T-cell (primary cell): ENCODE measurements at regions not wholly inside any gene's neighbourhood (a gene's known extent, or its start where the extent isn't known, plus 50 kb on each side); places are given as distances from the start of the nearest gene placed in this dataset.

Experiments used
- ATAC-seq, 4 experiments: fragments of 200-7000 bp in 3 of 4; fragments of 150-1000 bp in 1 of 4; cut with Tn5 transposase; replicated peaks in 1 of 4; 1 replicate in 3 of 4; 2 replicates in 1 of 4; pipeline ENCODE4 v1.10.0; 2021; ENCODE audit warnings: moderate library complexity in 3 of 4, mild to moderate bottlenecking in 2 of 4, moderate number of reproducible peaks in 1 of 4
- CTCF ChIA-PET, 2 donors: fragments of 300-600 bp; sonication (Branson Sonifier 250); formaldehyde crosslinking; loops; one replicate each; lab custom pipeline; 2022; ENCODE audit warnings: antibody characterized with exemption in 2 of 2; lab: Charles Lee
- POLR2A ChIA-PET, 2 donors: fragments of 300-600 bp; sonication (Branson Sonifier 250); formaldehyde crosslinking; loops; one replicate each; lab custom pipeline; 2022; ENCODE audit warnings: antibody characterized with exemption in 2 of 2; lab: Charles Lee
- DNase-seq, 35 experiments: peaks; one replicate each; pipeline versions ENCODE4 v3.0.0 to v3.0.0-alpha.2; 2013 to 2023
- H3K27ac ChIP-seq: one replicate; pipeline ENCODE4 v1.5.1; 2013; ENCODE audit warnings: low read length
- H3K27me3 ChIP-seq, 2 experiments: replicated peaks in 1 of 2; 1 replicate in 1 of 2; 2 replicates in 1 of 2; pipeline versions ENCODE4 v1.6.1 to v1.7.0; 2013; ENCODE audit warnings: low read length in 1 of 2, mixed read lengths in 1 of 2; ENCODE audit not compliant: control insufficient read depth in 2 of 2, insufficient read depth in 2 of 2; ENCODE audit errors: extremely low read depth in 1 of 2
- H3K36me3 ChIP-seq, 2 donors: 1 replicate in 1 of 2; 2 replicates in 1 of 2; pipeline versions ENCODE4 v1.6.1 to v1.7.0; 2013; ENCODE audit warnings: low read length in 1 of 2; ENCODE audit not compliant: control insufficient read depth in 2 of 2, insufficient read depth in 1 of 2; ENCODE audit errors: extremely low read depth in 1 of 2
- H3K4me1 ChIP-seq, 2 experiments: 1 replicate in 1 of 2; 2 replicates in 1 of 2; pipeline versions ENCODE4 v1.6.1 to v1.7.0; 2013; ENCODE audit warnings: low read length in 2 of 2, mixed read lengths in 1 of 2; ENCODE audit not compliant: insufficient read depth in 2 of 2, control insufficient read depth in 1 of 2; ENCODE audit errors: extremely low read depth in 1 of 2
- H3K4me3 ChIP-seq, 2 donors: 1 replicate in 1 of 2; 2 replicates in 1 of 2; pipeline versions ENCODE4 v1.5.1 to v1.7.0; 2013; ENCODE audit warnings: mild to moderate bottlenecking in 2 of 2, low read length in 1 of 2, moderate library complexity in 1 of 2; ENCODE audit not compliant: control insufficient read depth in 1 of 2; ENCODE audit errors: extremely low read depth in 1 of 2
- H3K9me3 ChIP-seq: 2 replicates; pipeline ENCODE4 v1.7.0; 2013
- H3K27ac Mint-ChIP-seq, 2 donors: one replicate each; pipeline ENCODE4 v1.8.0; 2020 to 2021; ENCODE audit warnings: mild to moderate bottlenecking in 2 of 2, mixed read lengths in 2 of 2
- H3K27me3 Mint-ChIP-seq, 2 donors: one replicate each; pipeline ENCODE4 v1.8.0; 2021 to 2022; ENCODE audit warnings: mixed read lengths in 2 of 2
- H3K36me3 Mint-ChIP-seq: one replicate; pipeline ENCODE4 v1.8.0; 2021; ENCODE audit warnings: mixed read lengths
- H3K4me1 Mint-ChIP-seq, 3 donors: one replicate each; pipeline ENCODE4 v1.8.0; 2020 to 2022; ENCODE audit warnings: mixed read lengths in 3 of 3, mild to moderate bottlenecking in 1 of 3
- H3K4me3 Mint-ChIP-seq, 3 donors: one replicate each; pipeline ENCODE4 v1.8.0; 2020 to 2022; ENCODE audit warnings: mild to moderate bottlenecking in 3 of 3, mixed read lengths in 3 of 3, moderate library complexity in 3 of 3
- H3K9me3 Mint-ChIP-seq, 3 donors: one replicate each; pipeline ENCODE4 v1.8.0; 2020 to 2022; ENCODE audit warnings: mixed read lengths in 3 of 3
- WGBS: methylation state at CpG from one replicate; pipeline ENCODE4 v1.1.5; 2013; ENCODE audit warnings: missing lambda C conversion rate; ENCODE audit not compliant: insufficient coverage; 5-methylcytosine and 5-hydroxymethylcytosine counted together

- Histone ChIP-seq H3K27ac (no peak overlapping the region), H3K4me3 (no peak overlapping the region), H3K27me3 (peaks cover 0 to 1% of the 10 kb centered on the region in 2 experiments), H3K36me3 (no peaks in the 10 kb centered on the region), H3K9me3 (no peaks in the 10 kb centered on the region), H3K4me1 (no peaks in the 10 kb centered on the region)
- Mint-ChIP-seq H3K9me3 (no peaks in the 10 kb centered on the region), H3K4me1 (peaks cover 0 to 12% (median 4%) of the 10 kb centered on the region in 3 donors), H3K27ac (no peak overlapping the region), H3K36me3 (no peaks in the 10 kb centered on the region), H3K4me3 (no peak overlapping the region), H3K27me3 (peaks cover 0 to 4% of the 10 kb centered on the region in 2 donors)
- DNase-seq (no peak), ATAC-seq (no peak)
- ChIA-PET POLR2A (no interaction called here), CTCF (no interaction called here)
- 75% methylated on average over 6 of the region's 6 CpGs for WGBS
Observed at GRCh38 chr13:20334309-20334708, 102.2 kb upstream of the GJB6 start.

DNA sequence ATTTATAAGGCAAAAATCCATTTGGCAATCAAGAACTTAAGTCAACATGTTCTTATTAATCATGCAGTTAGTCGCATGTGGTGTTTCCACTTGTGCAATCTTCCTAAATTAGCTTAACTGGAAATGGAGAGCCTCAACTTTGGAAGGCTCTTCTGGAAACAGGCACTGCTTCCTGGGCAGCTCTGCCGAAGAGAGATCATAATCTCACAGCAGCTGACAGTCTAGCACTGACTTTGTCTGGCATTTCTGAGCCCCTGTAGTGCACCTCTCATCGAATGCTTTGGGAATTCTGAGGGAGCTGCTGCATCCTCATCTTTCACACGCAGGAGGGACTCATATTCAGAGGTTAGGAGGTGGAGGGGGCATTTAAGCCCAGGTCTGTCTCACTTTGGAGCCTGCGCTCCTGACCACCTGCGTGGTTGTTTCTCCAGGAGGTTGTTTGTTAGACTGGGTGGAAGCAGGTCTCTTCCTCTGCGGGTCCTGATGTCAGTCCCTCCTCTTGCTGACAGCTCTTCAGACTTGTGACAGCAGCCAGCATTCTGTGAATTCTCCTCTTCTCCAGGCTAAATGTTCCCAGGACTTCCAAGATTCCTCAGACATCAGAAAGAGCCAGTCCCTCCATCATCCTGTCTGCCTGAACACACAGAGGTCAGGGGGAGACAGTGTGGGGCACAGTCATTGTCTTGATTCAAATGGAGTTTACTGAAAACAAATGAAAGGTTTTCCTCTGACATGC is 100.4 kb upstream of the GJB6 start:
- Mint-ChIP-seq H3K27me3 (peaks cover 0 to 4% of the 10 kb centered on the region in 2 donors), H3K36me3 (no peaks in the 10 kb centered on the region), H3K4me3 (no peak overlapping the region), H3K9me3 (peaks cover 0 to 5% (median 4%) of the 10 kb centered on the region in 3 donors), H3K27ac (no peak overlapping the region), H3K4me1 (peaks cover 0 to 6% (median 4%) of the 10 kb centered on the region in 3 donors)
- ATAC-seq = no peak
- H3K36me3 ChIP-seq = no peaks in the 10 kb centered on the region
- 71% methylated on average over 4 of the region's 7 CpGs for WGBS
- POLR2A ChIA-PET = no interaction called here
- DNase-seq = no peak
- H3K4me3 ChIP-seq = no peak overlapping the region
- H3K27me3 ChIP-seq = no peaks in the 10 kb centered on the region
- H3K4me1 ChIP-seq = no peaks in the 10 kb centered on the region
- no peaks in the 10 kb centered on the region for H3K9me3 ChIP-seq
- CTCF ChIA-PET = no interaction called here
- H3K27ac ChIP-seq = no peak overlapping the region

- POLR2A ChIA-PET = no interaction called here
- Mint-ChIP-seq H3K4me3 (no peak overlapping the region), H3K27ac (no peak overlapping the region), H3K4me1 (peaks cover 0 to 2% (median 0%) of the 10 kb centered on the region in 3 donors), H3K9me3 (peaks cover 0 to 6% (median 5%) of the 10 kb centered on the region in 3 donors), H3K27me3 (peaks cover 0 to 4% of the 10 kb centered on the region in 2 donors), H3K36me3 (no peaks in the 10 kb centered on the region)
- H3K4me1 ChIP-seq = no peaks in the 10 kb centered on the region
- H3K27ac ChIP-seq = no peak overlapping the region
- H3K27me3 ChIP-seq = no peaks in the 10 kb centered on the region
- DNase-seq (no peak), ATAC-seq (no peak)
- H3K9me3 ChIP-seq = no peaks in the 10 kb centered on the region
- H3K4me3 ChIP-seq = no peak overlapping the region
- CTCF ChIA-PET = no interaction called here
- 71% methylated on average over 7 of the region's 7 CpGs for WGBS
- no peaks in the 10 kb centered on the region for H3K36me3 ChIP-seq
Observed at GRCh38 chr13:20331949-20332348, 99.8 kb upstream of the GJB6 start.

- H3K27me3 Mint-ChIP-seq = peaks cover 0 to 4% of the 10 kb centered on the region in 2 donors
- POLR2A ChIA-PET = no interaction called here
- no CpG with 5 or more reads among the region's 2 CpGs for WGBS
- peaks cover 0 to 6% (median 5%) of the 10 kb centered on the region in 3 donors for H3K9me3 Mint-ChIP-seq
- no peak overlapping the region for H3K27ac Mint-ChIP-seq
- Histone ChIP-seq H3K4me1 (no peaks in the 10 kb centered on the region), H3K9me3 (no peaks in the 10 kb centered on the region), H3K27ac (no peak overlapping the region), H3K36me3 (no peaks in the 10 kb centered on the region), H3K27me3 (peaks cover 0 to 5% of the 10 kb centered on the region in 2 experiments), H3K4me3 (no peak overlapping the region)
- CTCF ChIA-PET = no interaction called here
- no peaks in the 10 kb centered on the region for H3K36me3 Mint-ChIP-seq
- ATAC-seq (no peak), DNase-seq (no peak)
- no peaks in the 10 kb centered on the region for H3K4me1 Mint-ChIP-seq
- no peak overlapping the region for H3K4me3 Mint-ChIP-seq
Observed at GRCh38 chr13:20331419-20331818, 99.3 kb upstream of the GJB6 start.

- ChIA-PET CTCF (no interaction called here), POLR2A (no interaction called here)
- peaks cover 0 to 8% of the 10 kb centered on the region in 2 experiments for H3K27me3 ChIP-seq
- no peaks in the 10 kb centered on the region for H3K36me3 ChIP-seq
- no peak for DNase-seq
- Mint-ChIP-seq H3K4me3 (no peak overlapping the region), H3K27me3 (peaks cover 0 to 10% of the 10 kb centered on the region in 2 donors), H3K4me1 (no peaks in the 10 kb centered on the region), H3K27ac (no peak overlapping the region), H3K9me3 (peaks cover 10 to 19% (median 15%) of the 10 kb centered on the region in 3 donors), H3K36me3 (peaks cover 3% of the 10 kb centered on the region)
- WGBS = no CpG with 5 or more reads among the region's 3 CpGs
- no peaks in the 10 kb centered on the region for H3K4me1 ChIP-seq
- ATAC-seq = no peak
- H3K27ac ChIP-seq = no peak overlapping the region
- H3K4me3 ChIP-seq = no peak overlapping the region
- no peaks in the 10 kb centered on the region for H3K9me3 ChIP-seq
Observed at GRCh38 chr13:20326809-20327208, 94.7 kb upstream of the GJB6 start.

- H3K27ac ChIP-seq = no peak overlapping the region
- Mint-ChIP-seq H3K9me3 (peaks cover 10 to 19% (median 15%) of the 10 kb centered on the region in 3 donors), H3K4me3 (no peak overlapping the region), H3K4me1 (no peaks in the 10 kb centered on the region), H3K27me3 (peaks cover 0 to 11% of the 10 kb centered on the region in 2 donors), H3K36me3 (peaks cover 3% of the 10 kb centered on the region), H3K27ac (no peak overlapping the region)
- H3K4me3 ChIP-seq = no peak overlapping the region
- H3K4me1 ChIP-seq = no peaks in the 10 kb centered on the region
- DNase-seq = no peak
- no peaks in the 10 kb centered on the region for H3K36me3 ChIP-seq
- peaks cover 0 to 8% of the 10 kb centered on the region in 2 experiments for H3K27me3 ChIP-seq
- ChIA-PET CTCF (no interaction called here), POLR2A (no interaction called here)
- ATAC-seq = no peak
- 77% methylated on average over 6 of the region's 7 CpGs for WGBS
- H3K9me3 ChIP-seq = no peaks in the 10 kb centered on the region
Observed at GRCh38 chr13:20326276-20326675, 94.2 kb upstream of the GJB6 start.
